NB4 (cell line): ENCODE measurements at regions not wholly inside any gene's neighbourhood (a gene's known extent, or its start where the extent isn't known, plus 50 kb on each side); places are given as distances from the start of the nearest gene placed in this dataset.

Source experiments
- POLR2A ChIP-seq: IDR thresholded peaks from 2 replicates; pipeline ENCODE4 v1.6.1; 2011; ENCODE audit warnings: mild to moderate bottlenecking; ENCODE audit not compliant: insufficient read length; ENCODE audit errors: extremely low read depth
- TF ChIP-seq, protein P1 (sequence below): IDR thresholded peaks from one replicate; pipeline ENCODE4 v1.5.1; 2012; ENCODE audit warnings: low read depth, low read length
- TF ChIP-seq, protein P2 (sequence below): IDR thresholded peaks from 2 replicates; pipeline ENCODE4 v1.6.1; 2011; ENCODE audit warnings: low read depth, low read length

DNA sequence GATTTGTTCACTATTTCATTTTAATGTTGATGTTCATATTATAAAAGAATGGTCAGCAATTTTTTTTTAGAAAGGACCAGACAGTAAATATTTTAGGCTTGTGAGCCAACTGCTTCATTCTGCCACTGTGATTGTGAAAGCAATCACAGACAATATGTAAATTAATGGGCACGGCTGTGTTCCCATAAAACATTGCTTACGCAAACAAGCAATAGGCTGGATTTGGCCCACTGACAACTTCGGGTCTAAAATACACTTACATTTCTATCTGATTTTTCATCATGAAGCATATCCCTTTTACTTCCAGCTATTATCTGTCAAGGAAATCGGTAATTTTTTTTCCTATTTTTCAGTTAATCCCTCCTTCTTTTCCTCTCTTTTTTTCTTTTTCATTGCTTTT, 182.2 kb upstream of the CDH2 start:
- TF ChIP-seq, protein P1, sequence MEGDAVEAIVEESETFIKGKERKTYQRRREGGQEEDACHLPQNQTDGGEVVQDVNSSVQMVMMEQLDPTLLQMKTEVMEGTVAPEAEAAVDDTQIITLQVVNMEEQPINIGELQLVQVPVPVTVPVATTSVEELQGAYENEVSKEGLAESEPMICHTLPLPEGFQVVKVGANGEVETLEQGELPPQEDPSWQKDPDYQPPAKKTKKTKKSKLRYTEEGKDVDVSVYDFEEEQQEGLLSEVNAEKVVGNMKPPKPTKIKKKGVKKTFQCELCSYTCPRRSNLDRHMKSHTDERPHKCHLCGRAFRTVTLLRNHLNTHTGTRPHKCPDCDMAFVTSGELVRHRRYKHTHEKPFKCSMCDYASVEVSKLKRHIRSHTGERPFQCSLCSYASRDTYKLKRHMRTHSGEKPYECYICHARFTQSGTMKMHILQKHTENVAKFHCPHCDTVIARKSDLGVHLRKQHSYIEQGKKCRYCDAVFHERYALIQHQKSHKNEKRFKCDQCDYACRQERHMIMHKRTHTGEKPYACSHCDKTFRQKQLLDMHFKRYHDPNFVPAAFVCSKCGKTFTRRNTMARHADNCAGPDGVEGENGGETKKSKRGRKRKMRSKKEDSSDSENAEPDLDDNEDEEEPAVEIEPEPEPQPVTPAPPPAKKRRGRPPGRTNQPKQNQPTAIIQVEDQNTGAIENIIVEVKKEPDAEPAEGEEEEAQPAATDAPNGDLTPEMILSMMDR, result no peak
- TF ChIP-seq POLR2A, result no peak
- TF ChIP-seq, protein P2, sequence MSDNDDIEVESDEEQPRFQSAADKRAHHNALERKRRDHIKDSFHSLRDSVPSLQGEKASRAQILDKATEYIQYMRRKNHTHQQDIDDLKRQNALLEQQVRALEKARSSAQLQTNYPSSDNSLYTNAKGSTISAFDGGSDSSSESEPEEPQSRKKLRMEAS, result no peak
